Loucy (cell line): ENCODE measurements at regions not wholly inside any gene's neighbourhood (a gene's known extent, or its start where the extent isn't known, plus 50 kb on each side); places are given as distances from the start of the nearest gene placed in this dataset.
"Not testable (repeated sequence)": the region's sequence is repeated elsewhere in the genome, so short reads cannot be mapped to it uniquely, and the experiment has no call there.

Source experiments
- H2AFZ ChIP-seq: fragments of 200-600 bp; sonication (generic); 2 replicates; pipeline ENCODE4 v1.6.0; 2016; ENCODE audit warnings: antibody characterized with exemption, mild to moderate bottlenecking, low read length, moderate library complexity
- H3F3A ChIP-seq: fragments of 200-600 bp; 2 replicates; pipeline ENCODE4 v1.6.0; 2016; ENCODE audit warnings: antibody characterized with exemption, low read depth, mild to moderate bottlenecking
- H3K27me3 ChIP-seq: fragments of 200-600 bp; sonication (generic); 2 replicates; pipeline ENCODE4 v1.6.1; 2014; ENCODE audit warnings: low read length, mild to moderate bottlenecking; ENCODE audit not compliant: insufficient read depth, poor library complexity, severe bottlenecking
- H3K36me3 ChIP-seq: fragments of 200-600 bp; sonication (generic); 2 replicates; pipeline ENCODE4 v1.6.1; 2016; ENCODE audit warnings: low read length; ENCODE audit not compliant: insufficient read depth
- H3K4me1 ChIP-seq: fragments of 200-600 bp; sonication (generic); 2 replicates; pipeline ENCODE4 v1.5.1; 2014; ENCODE audit warnings: low read length, mild to moderate bottlenecking; ENCODE audit not compliant: insufficient read depth, poor library complexity, severe bottlenecking
- H3K4me2 ChIP-seq: fragments of 200-600 bp; sonication (generic); 2 replicates; pipeline ENCODE4 v1.6.0; 2014; ENCODE audit warnings: antibody characterized with exemption, low read length, low read depth, mild to moderate bottlenecking; ENCODE audit not compliant: poor library complexity, severe bottlenecking
- H3K4me3 ChIP-seq: fragments of 200-600 bp; sonication (generic); 2 replicates; pipeline ENCODE4 v1.5.1; 2014; ENCODE audit warnings: low read length, mild to moderate bottlenecking, mixed read lengths; ENCODE audit not compliant: poor library complexity, severe bottlenecking
- H3K79me2 ChIP-seq: fragments of 200-600 bp; sonication (generic); 2 replicates; pipeline ENCODE4 v1.6.1; 2014; ENCODE audit warnings: low read length; ENCODE audit not compliant: insufficient read depth
- H3K9ac ChIP-seq: fragments of 200-600 bp; sonication (generic); 2 replicates; pipeline ENCODE4 v1.6.0; 2014; ENCODE audit warnings: mild to moderate bottlenecking, low read depth, low read length, moderate library complexity; ENCODE audit not compliant: poor library complexity, severe bottlenecking
- H3K9me2 ChIP-seq: fragments of 200-600 bp; sonication (generic); replicated peaks from 2 replicates; pipeline ENCODE4 v1.6.1; 2016; ENCODE audit warnings: low read depth, low read length, mixed read lengths
- H3K9me3 ChIP-seq: fragments of 200-600 bp; sonication (generic); 2 replicates; pipeline ENCODE4 v1.6.1; 2014; ENCODE audit warnings: mild to moderate bottlenecking, antibody characterized with exemption, low read length, low read depth; ENCODE audit not compliant: insufficient read depth
- H4K20me1 ChIP-seq: fragments of 200-600 bp; sonication (generic); 2 replicates; pipeline ENCODE4 v1.6.0; 2014; ENCODE audit warnings: antibody characterized with exemption, low read length, mild to moderate bottlenecking; ENCODE audit not compliant: insufficient read depth, poor library complexity, severe bottlenecking
- EZH2phosphoT487 ChIP-seq: fragments of 200-600 bp; IDR thresholded peaks from 2 replicates; pipeline ENCODE4 v1.6.1; 2018; ENCODE audit warnings: antibody characterized with exemption, mild to moderate bottlenecking, moderate library complexity, borderline replicate concordance
- TF ChIP-seq, protein P1 (sequence below): fragments of 200-600 bp; sonication (generic); conservative IDR thresholded peaks from 2 replicates; pipeline ENCODE4 v1.5.1; 2014; ENCODE audit warnings: mild to moderate bottlenecking, antibody characterized with exemption, low read length

DNA sequence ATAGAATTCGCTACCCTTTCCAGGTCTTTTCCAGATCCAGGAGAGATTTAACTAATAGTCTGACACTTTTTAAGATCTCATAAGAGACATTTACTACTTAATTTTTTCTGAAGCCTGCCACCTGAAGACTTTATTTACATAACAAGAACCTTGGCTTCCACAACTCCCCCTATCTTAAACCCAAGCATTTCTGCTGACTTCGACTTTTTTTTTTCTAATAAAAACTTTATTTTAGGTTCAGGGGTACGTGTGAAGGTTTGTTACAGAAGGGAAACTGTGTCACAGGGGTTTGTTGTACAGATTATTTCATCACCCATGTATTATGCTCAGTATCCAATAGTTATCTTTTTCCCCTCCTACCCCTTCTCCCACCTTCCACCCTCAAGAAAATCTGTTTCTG lies 64.9 kb upstream of the OR14J1 start:
- Histone ChIP-seq H3K4me3 (no peak overlapping the region), H3K79me2 (no peaks in the 10 kb centered on the region), H3K9me3 (no peaks in the 10 kb centered on the region), H3K9me2 (no peaks in the 10 kb centered on the region), H3K4me2 (no peak overlapping the region), H3K27me3 (peaks cover 6% of the 10 kb centered on the region), H3K36me3 (no peaks in the 10 kb centered on the region), H3K9ac (no peak overlapping the region), H4K20me1 (no peaks in the 10 kb centered on the region), H3F3A (no peaks in the 10 kb centered on the region), H2AFZ (no peak overlapping the region), H3K4me1 (no peaks in the 10 kb centered on the region)
- TF ChIP-seq, protein P1, sequence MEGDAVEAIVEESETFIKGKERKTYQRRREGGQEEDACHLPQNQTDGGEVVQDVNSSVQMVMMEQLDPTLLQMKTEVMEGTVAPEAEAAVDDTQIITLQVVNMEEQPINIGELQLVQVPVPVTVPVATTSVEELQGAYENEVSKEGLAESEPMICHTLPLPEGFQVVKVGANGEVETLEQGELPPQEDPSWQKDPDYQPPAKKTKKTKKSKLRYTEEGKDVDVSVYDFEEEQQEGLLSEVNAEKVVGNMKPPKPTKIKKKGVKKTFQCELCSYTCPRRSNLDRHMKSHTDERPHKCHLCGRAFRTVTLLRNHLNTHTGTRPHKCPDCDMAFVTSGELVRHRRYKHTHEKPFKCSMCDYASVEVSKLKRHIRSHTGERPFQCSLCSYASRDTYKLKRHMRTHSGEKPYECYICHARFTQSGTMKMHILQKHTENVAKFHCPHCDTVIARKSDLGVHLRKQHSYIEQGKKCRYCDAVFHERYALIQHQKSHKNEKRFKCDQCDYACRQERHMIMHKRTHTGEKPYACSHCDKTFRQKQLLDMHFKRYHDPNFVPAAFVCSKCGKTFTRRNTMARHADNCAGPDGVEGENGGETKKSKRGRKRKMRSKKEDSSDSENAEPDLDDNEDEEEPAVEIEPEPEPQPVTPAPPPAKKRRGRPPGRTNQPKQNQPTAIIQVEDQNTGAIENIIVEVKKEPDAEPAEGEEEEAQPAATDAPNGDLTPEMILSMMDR, result no peak
- no peak for TF ChIP-seq EZH2phosphoT487

DNA sequence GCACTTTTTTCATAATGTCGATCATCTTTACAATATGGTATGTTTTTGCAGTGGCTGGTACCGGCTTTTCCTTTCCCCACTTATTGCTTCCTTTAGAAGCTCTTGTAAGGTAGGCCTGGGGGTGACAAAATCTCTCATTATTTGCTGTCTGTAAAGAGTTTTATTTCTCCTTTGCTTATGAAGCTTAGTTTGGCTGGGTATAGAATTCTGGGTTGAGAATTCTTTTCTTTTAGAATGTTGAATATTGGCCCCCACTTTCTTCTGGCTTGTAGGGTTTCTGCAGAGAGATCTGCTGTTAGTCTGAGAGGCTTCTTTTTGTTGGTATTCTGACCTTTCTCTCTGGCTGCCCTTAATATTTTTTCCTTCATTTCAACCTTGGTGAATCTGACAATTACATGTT lies 58.5 kb upstream of the OR14J1 start:
- H3K4me2 ChIP-seq, H3K36me3 ChIP-seq, H3K9me3 ChIP-seq, H2AFZ ChIP-seq, H3K4me1 ChIP-seq, H3K9ac ChIP-seq, H3F3A ChIP-seq, H3K9me2 ChIP-seq, H3K27me3 ChIP-seq, H4K20me1 ChIP-seq, H3K4me3 ChIP-seq, H3K79me2 ChIP-seq: not testable (repeated sequence)
